Peyer's patch (tissue), 4 donors: ENCODE measurements at regions not wholly inside any gene's neighbourhood (a gene's known extent, or its start where the extent isn't known, plus 50 kb on each side); places are given as distances from the start of the nearest gene placed in this dataset.

Source experiments
- DNase-seq, 3 donors: peaks; one replicate each; pipeline ENCODE4 v3.0.0-alpha.2; 2017 to 2019
- H3K27ac ChIP-seq, 4 donors: fragments of 200-600 bp; sonication (generic); one replicate each; pipeline ENCODE4 v1.5.1; 2016 to 2019
- H3K27me3 ChIP-seq, 2 donors: fragments of 200-600 bp; sonication (generic); one replicate each; pipeline ENCODE4 v1.5.1; 2019
- H3K36me3 ChIP-seq, 3 donors: fragments of 200-600 bp; sonication (generic); one replicate each; pipeline ENCODE4 v1.5.1; 2016 to 2019
- H3K4me1 ChIP-seq, 4 donors: fragments of 200-600 bp; sonication (generic); one replicate each; pipeline ENCODE4 v1.5.1; 2016 to 2019
- H3K4me3 ChIP-seq, 4 donors: fragments of 200-600 bp; sonication (generic); 1 replicate in 3 of 4; 2 replicates in 1 of 4; pipeline ENCODE4 v1.5.1; 2016 to 2019; ENCODE audit warnings: mild to moderate bottlenecking in 1 of 4
- H3K9me3 ChIP-seq, 4 donors: fragments of 200-600 bp; sonication (generic); one replicate each; pipeline ENCODE4 v1.5.1; 2016 to 2019; ENCODE audit warnings: mild to moderate bottlenecking in 1 of 4
- POLR2A ChIP-seq, 2 donors: fragments of 450-650 bp; IDR thresholded peaks; one replicate each; pipeline ENCODE4 v1.5.1; 2017; ENCODE audit warnings: antibody characterized with exemption in 2 of 2, mild to moderate bottlenecking in 2 of 2, moderate library complexity in 2 of 2
- TF ChIP-seq, protein P1 (sequence below), 6 experiments: fragments of 450-650 bp in 4 of 6; fragments of 200-600 bp in 2 of 6; sonication (generic) in 1 of 6; IDR thresholded peaks; one replicate each; pipeline ENCODE4 v1.5.1; 2017 to 2019; ENCODE audit warnings: antibody characterized with exemption in 6 of 6, mild to moderate bottlenecking in 3 of 6, moderate library complexity in 1 of 6

DNA sequence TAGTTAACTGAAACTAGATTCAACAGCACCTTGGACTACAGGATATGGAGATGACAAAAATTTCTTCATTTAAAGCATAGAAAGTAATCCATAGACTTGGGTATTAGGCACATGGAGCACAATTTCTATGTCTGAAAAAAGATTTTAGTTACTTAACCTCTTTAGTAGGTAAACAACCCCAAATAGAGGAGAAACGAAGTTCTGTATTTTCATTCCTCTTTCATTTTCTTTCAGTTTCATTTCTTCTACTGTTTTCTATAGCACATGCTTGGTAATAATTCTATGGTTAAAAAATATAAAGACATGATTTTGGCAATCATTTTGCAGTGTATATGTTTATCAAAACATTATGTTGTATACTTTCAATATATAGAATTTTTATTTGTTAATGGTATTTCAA lies 99.5 kb downstream of the CASP12 start:
- DNase-seq, result no peak
- TF ChIP-seq, protein P1, sequence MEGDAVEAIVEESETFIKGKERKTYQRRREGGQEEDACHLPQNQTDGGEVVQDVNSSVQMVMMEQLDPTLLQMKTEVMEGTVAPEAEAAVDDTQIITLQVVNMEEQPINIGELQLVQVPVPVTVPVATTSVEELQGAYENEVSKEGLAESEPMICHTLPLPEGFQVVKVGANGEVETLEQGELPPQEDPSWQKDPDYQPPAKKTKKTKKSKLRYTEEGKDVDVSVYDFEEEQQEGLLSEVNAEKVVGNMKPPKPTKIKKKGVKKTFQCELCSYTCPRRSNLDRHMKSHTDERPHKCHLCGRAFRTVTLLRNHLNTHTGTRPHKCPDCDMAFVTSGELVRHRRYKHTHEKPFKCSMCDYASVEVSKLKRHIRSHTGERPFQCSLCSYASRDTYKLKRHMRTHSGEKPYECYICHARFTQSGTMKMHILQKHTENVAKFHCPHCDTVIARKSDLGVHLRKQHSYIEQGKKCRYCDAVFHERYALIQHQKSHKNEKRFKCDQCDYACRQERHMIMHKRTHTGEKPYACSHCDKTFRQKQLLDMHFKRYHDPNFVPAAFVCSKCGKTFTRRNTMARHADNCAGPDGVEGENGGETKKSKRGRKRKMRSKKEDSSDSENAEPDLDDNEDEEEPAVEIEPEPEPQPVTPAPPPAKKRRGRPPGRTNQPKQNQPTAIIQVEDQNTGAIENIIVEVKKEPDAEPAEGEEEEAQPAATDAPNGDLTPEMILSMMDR (IDR thresholded peaks at IDR 0.05), result no peak
- TF ChIP-seq POLR2A (IDR thresholded peaks at IDR 0.05), result no peak
- Histone ChIP-seq H3K4me3 (peak overlapping the region in 2 of 4 donors; percentile 15 to 17), H3K36me3 (no peaks in the 10 kb centered on the region), H3K4me1 (peaks cover 0 to 4% (median 0%) of the 10 kb centered on the region in 4 donors), H3K9me3 (no peaks in the 10 kb centered on the region), H3K27me3 (no peaks in the 10 kb centered on the region), H3K27ac (peak overlapping the region in 2 of 4 donors; percentile 45 to 49)

DNA sequence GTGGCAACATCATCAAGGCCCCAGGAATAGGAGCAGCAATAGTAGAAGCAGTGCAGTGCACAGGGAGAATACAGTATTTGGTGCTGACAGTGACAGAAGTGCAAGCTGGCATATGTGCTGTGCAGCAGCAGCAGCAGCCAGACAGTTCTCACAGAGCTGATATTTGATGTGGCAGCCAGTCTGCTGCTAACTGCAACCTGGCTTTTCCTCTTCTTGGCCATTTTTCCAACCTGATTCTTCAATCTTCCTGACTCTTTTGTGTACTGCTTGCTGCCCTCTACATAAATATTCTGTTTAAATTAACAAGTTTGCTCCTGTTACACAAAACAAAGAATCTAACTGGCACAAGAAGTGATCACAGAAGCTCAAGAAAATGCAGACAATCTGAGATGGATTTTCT lies 102.0 kb downstream of the CASP12 start:
- Histone ChIP-seq H3K27me3 (no peaks in the 10 kb centered on the region), H3K27ac (no peak overlapping the region), H3K36me3 (no peaks in the 10 kb centered on the region), H3K4me1 (peaks cover 0 to 4% (median 0%) of the 10 kb centered on the region in 4 donors), H3K4me3 (no peak overlapping the region), H3K9me3 (no peaks in the 10 kb centered on the region)
- TF ChIP-seq POLR2A (IDR thresholded peaks at IDR 0.05), result no peak
- TF ChIP-seq, protein P1 (IDR thresholded peaks at IDR 0.05), result no peak
- DNase-seq, result no peak

DNA sequence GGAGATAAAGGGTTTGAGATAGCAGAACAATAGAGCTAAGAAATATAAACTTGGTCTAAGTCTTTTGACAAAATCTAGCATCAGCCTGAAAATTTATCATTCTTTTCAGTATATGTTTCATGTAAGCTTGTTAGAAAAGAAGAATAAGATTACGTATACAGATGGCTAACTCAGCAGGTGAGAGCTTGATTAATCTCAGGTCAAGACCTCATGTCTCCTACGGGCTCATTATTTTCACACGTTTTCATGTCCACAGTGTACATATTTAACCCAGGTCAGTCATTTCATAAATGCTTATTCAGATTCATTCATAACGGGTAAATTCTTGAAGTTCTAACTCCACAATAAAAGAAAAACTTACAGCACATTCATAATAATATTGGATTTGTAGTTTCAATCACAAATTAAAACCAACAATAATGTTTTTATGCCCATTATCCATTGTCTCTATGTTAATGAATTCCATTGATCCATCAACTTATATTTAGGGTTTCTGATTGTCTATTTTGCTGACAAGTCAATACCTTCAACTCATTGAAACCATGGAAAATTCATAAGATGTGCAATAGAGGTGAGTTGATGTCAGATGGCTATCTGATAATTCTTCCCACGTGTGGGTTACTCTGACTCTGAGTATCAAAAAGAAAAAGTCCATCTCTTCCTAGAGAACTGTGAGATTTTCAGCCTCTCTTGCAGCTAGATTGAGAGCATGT lies 102.6 kb downstream of the CASP12 start:
- DNase-seq, result no peak
- Histone ChIP-seq H3K9me3 (no peaks in the 10 kb centered on the region), H3K4me3 (no peak overlapping the region), H3K27me3 (no peaks in the 10 kb centered on the region), H3K36me3 (no peaks in the 10 kb centered on the region), H3K4me1 (peaks cover 0 to 4% (median 0%) of the 10 kb centered on the region in 4 donors), H3K27ac (no peak overlapping the region)
- TF ChIP-seq, protein P1 (IDR thresholded peaks at IDR 0.05), result no peak
- no peak for TF ChIP-seq POLR2A (IDR thresholded peaks at IDR 0.05)

DNA sequence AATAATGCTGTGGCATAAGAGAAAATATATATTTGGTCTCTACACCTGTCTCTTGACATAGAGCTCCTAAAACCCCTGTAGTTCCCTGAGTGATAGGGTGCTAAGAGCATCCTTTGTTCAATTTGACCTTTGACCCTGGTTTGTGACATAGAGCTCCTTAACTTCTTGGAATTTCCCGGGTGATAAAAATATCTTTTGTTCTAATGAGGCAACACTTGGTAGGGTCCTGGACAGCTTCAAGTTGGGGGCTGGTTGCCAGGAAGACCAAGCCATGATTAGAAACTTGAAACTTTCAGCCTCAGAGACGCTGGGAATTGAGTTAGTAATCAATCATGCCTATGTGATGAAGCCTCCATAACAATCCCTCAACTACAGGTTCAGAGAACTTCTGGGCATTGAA lies 105.4 kb downstream of the CASP12 start:
- no peak for TF ChIP-seq POLR2A (IDR thresholded peaks at IDR 0.05)
- TF ChIP-seq, protein P1 (IDR thresholded peaks at IDR 0.05), result no peak
- no peak overlapping the region for H3K27ac ChIP-seq

DNA sequence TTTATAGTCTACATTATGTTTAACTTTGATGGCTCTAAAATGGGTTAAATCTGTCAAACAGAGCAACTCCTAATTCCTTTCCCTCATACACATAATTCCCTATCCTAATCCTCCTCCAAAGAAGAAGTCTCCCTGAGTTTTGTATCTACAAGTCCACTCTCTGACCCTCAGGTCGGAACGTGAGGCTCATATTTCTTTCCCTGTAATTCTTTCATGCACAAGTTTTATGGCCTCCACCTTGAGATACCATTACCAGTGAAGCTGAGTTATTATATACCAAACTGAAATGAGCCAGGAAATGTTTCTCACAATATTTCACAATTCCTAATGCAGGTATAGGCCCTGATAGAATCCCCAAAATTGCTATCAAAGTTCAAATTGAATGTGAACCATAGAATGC lies 106.4 kb downstream of the CASP12 start:
- H3K27ac ChIP-seq, result no peak overlapping the region
- no peaks in the 10 kb centered on the region for H3K4me1 ChIP-seq
- no peaks in the 10 kb centered on the region for H3K9me3 ChIP-seq
- no peaks in the 10 kb centered on the region for H3K27me3 ChIP-seq
- TF ChIP-seq, protein P1 (IDR thresholded peaks at IDR 0.05), result no peak
- TF ChIP-seq POLR2A (IDR thresholded peaks at IDR 0.05), result no peak
- no peaks in the 10 kb centered on the region for H3K36me3 ChIP-seq
- no peak overlapping the region for H3K4me3 ChIP-seq
- DNase-seq, result no peak

More for the DNA sequence above, 105.4 kb downstream of the CASP12 start:
- DNase-seq, result no peak
- no peaks in the 10 kb centered on the region for H3K4me1 ChIP-seq
- no peak overlapping the region for H3K4me3 ChIP-seq
- H3K9me3 ChIP-seq, result no peaks in the 10 kb centered on the region
- no peaks in the 10 kb centered on the region for H3K36me3 ChIP-seq
- H3K27me3 ChIP-seq, result no peaks in the 10 kb centered on the region
